ENCODE measurements at regions not wholly inside any gene's neighbourhood (a gene's known extent, or its start where the extent isn't known, plus 50 kb on each side); places are given as distances from the start of the nearest gene placed in this dataset.

DNA sequence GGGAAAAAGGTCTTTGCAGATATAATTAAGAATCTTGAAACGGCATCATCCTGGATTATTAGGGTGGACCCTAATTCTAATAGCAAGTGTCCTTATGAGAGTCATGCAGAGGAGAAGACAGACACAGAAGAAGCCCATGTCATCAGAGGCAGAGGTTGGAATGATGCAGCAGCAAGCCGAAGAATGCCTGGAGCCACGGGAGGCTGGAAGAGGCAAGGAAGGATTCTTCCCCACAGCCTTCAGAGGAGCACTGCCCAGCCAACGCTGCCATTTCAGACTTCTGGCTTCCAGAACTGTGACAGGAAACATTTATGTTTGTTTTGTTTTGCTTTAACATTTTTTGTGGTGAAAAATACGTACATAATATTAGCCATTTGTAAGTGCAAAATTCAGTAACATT, 72.3 kb downstream of the MCFD2 start:
- CTCF ChIA-PET = no interaction called here
- no peak overlapping the region for H3K27ac Mint-ChIP-seq

DNA sequence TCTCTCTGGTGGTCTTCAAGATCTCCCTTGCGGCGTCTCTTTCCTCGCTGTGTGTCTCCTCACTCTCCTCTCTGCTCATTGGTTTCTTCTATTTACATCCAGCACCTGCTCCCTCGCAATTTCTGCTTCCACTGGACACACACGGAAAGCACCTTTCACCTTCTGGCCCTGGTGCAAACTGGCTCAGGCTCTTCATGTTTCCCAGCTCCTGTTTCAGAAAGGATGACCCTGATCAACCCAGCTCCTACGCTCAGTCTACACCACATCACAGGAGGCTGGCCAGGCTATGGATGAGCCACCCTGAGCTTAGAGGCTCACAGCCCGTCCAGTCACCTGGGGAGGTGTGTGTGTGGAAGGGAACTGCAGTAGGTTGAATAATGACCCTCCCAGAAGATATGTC, 72.7 kb downstream of the MCFD2 start:
- intact Hi-C loops (cut with micrococcal nuclease) = no loop called here
- Mint-ChIP-seq H3K9me3 (no peaks in the 10 kb centered on the region), H3K27ac (no peak overlapping the region), H3K4me3 (no peak overlapping the region), H3K4me1 (ENCODE audit: low read depth) (no peaks in the 10 kb centered on the region), H3K27me3 (no peaks in the 10 kb centered on the region), H3K36me3 (ENCODE audit: low read depth) (no peaks in the 10 kb centered on the region)
- ATAC-seq (no peak), DNase-seq (no peak)
- TF ChIP-seq, protein P1, sequence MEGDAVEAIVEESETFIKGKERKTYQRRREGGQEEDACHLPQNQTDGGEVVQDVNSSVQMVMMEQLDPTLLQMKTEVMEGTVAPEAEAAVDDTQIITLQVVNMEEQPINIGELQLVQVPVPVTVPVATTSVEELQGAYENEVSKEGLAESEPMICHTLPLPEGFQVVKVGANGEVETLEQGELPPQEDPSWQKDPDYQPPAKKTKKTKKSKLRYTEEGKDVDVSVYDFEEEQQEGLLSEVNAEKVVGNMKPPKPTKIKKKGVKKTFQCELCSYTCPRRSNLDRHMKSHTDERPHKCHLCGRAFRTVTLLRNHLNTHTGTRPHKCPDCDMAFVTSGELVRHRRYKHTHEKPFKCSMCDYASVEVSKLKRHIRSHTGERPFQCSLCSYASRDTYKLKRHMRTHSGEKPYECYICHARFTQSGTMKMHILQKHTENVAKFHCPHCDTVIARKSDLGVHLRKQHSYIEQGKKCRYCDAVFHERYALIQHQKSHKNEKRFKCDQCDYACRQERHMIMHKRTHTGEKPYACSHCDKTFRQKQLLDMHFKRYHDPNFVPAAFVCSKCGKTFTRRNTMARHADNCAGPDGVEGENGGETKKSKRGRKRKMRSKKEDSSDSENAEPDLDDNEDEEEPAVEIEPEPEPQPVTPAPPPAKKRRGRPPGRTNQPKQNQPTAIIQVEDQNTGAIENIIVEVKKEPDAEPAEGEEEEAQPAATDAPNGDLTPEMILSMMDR (IDR thresholded peaks at IDR 0.05) = no peak
- ChIA-PET POLR2A (no interaction called here), CTCF (no interaction called here)

More for the DNA sequence above, 72.3 kb downstream of the MCFD2 start:
- no peaks in the 10 kb centered on the region for H3K9me3 Mint-ChIP-seq
- no peaks in the 10 kb centered on the region for H3K36me3 Mint-ChIP-seq (ENCODE audit: low read depth)
- intact Hi-C loops (cut with micrococcal nuclease) = no loop called here
- POLR2A ChIA-PET = no interaction called here
- ATAC-seq = no peak
- H3K4me3 Mint-ChIP-seq = no peak overlapping the region
- TF ChIP-seq, protein P1 (IDR thresholded peaks at IDR 0.05) = no peak
- no peak for DNase-seq
- H3K4me1 Mint-ChIP-seq (ENCODE audit: low read depth) = no peaks in the 10 kb centered on the region
- no peaks in the 10 kb centered on the region for H3K27me3 Mint-ChIP-seq

DNA sequence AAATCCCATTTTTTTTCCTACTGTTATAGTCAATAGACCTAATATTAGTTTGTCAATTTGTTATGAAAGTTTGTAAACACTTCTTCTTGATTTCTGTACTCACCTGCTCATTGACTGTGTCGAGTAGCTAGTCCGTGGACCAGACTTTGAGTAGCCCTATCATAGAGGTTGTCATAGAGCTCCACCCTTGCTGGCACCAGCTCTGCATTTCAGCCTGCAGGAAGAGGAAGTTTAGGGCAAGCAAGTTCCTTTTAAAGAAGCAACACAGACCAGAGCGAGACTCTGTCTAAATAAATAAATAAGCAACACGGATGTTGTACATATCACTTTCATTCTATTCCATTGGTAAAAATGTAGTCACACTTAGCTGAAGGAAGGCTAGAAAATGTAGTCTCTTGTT, 74.0 kb downstream of the MCFD2 start:
- DNase-seq (no peak), ATAC-seq (no peak)
- ChIA-PET POLR2A (interaction anchor here (1.0 kb wide), 1 partner anchor 13 kb away, joined by 3 read pairs; no protein-coding TSS in a partner anchor), CTCF (interaction anchor here (1.2 kb wide), 1 partner anchor 188 kb away, joined by 3 read pairs; no protein-coding TSS in a partner anchor)
- Mint-ChIP-seq H3K27ac (no peak overlapping the region), H3K4me3 (no peak overlapping the region), H3K4me1 (ENCODE audit: low read depth) (no peaks in the 10 kb centered on the region), H3K27me3 (no peaks in the 10 kb centered on the region), H3K9me3 (no peaks in the 10 kb centered on the region), H3K36me3 (ENCODE audit: low read depth) (no peaks in the 10 kb centered on the region)
- intact Hi-C loops (cut with micrococcal nuclease) = no loop called here
- TF ChIP-seq, protein P1 (IDR thresholded peaks at IDR 0.05) = no peak

DNA sequence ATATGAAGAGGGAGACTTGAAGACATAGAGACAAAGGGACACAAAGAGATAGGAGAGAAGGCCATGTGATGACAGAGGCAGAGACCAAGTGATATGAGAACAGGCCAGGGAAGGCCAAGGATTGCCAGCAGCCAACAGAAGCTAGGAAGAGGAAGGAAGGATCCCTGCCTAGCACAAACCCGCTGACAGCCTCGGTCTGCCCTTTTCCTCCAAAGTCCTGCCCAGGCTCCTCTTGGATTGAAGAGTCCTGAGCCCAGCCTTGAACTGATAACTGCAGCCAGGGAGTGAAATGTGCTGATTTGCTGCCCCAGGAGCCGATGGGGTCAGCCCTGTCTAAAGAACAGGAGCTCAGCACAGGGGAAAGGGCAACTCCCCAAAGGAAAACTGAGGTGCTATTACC, 76.6 kb downstream of the MCFD2 start:
- H3K27ac Mint-ChIP-seq = no peak overlapping the region
- ATAC-seq = no peak
- no peak for DNase-seq
- ChIA-PET CTCF (interaction anchor here (1.3 to 1.5 kb wide), 2 partner anchors 19 to 484 kb away, joined by 3 read pairs; no protein-coding TSS in a partner anchor), POLR2A (interaction anchor here (1.4 kb wide), 1 partner anchor 9 kb away, joined by 3 read pairs; no protein-coding TSS in a partner anchor)
- no peak overlapping the region for H3K4me3 Mint-ChIP-seq
- no peaks in the 10 kb centered on the region for H3K36me3 Mint-ChIP-seq (ENCODE audit: low read depth)
- no peaks in the 10 kb centered on the region for H3K27me3 Mint-ChIP-seq
- intact Hi-C loops (cut with micrococcal nuclease) = no loop called here
- H3K9me3 Mint-ChIP-seq = no peaks in the 10 kb centered on the region
- TF ChIP-seq, protein P1 (IDR thresholded peaks at IDR 0.05) = no peak
- no peaks in the 10 kb centered on the region for H3K4me1 Mint-ChIP-seq (ENCODE audit: low read depth)

DNA sequence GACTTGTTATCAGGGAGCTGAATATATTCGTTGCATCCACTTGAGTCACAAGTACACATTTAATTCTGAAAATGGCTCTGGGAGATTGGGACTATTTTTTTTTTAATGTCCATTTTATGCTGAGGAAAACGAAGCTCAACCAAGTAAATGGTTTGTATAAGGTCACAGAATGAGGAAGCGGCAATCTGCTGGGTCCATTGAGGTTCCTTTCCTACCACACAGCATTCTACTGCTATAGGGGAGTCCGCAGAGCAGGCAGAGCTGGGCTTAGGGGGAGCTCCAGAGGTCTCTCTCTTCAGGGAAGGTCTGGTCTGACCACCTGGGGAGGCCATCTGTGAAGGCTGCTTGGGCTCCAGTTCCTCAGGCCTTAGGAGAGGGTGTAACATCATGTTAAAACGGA, 77.9 kb downstream of the MCFD2 start:
- Mint-ChIP-seq H3K36me3 (ENCODE audit: low read depth) (no peaks in the 10 kb centered on the region), H3K9me3 (no peaks in the 10 kb centered on the region), H3K27me3 (no peaks in the 10 kb centered on the region), H3K4me3 (no peak overlapping the region), H3K27ac (no peak overlapping the region), H3K4me1 (ENCODE audit: low read depth) (no peaks in the 10 kb centered on the region)
- TF ChIP-seq, protein P1 (IDR thresholded peaks at IDR 0.05) = no peak
- intact Hi-C loops (cut with micrococcal nuclease) = no loop called here
- ChIA-PET CTCF (interaction anchor here (1.5 kb wide), 2 partner anchors 21 to 49 kb away, joined by 3 read pairs; no protein-coding TSS in a partner anchor), POLR2A (interaction anchor here (0.6 kb wide), 1 partner anchor 90 kb away, joined by 3 read pairs; no protein-coding TSS in a partner anchor)
- DNase-seq (no peak), ATAC-seq (no peak)
